ENCODE measurements at regions not wholly inside any gene's neighbourhood (a gene's known extent, or its start where the extent isn't known, plus 50 kb on each side); places are given as distances from the start of the nearest gene placed in this dataset.

- no peak for DNase-seq (ENCODE audit: low read depth, low spot score)
Observed at GRCh38 chr2:16828044-16828827, 162.6 kb upstream of the CYRIA start.

GRCh38 chr2:16824472-16824871 is 158.8 kb upstream of the CYRIA start:
- DNase-seq (ENCODE audit: low read depth, low spot score), result no peak

- no peak for DNase-seq (ENCODE audit: low read depth, low spot score)
Observed at GRCh38 chr2:16821692-16822091, 156.1 kb upstream of the CYRIA start.

- no peak for DNase-seq (ENCODE audit: low read depth, low spot score)
Observed at GRCh38 chr2:16818203-16818556, 152.5 kb upstream of the CYRIA start.

DNA sequence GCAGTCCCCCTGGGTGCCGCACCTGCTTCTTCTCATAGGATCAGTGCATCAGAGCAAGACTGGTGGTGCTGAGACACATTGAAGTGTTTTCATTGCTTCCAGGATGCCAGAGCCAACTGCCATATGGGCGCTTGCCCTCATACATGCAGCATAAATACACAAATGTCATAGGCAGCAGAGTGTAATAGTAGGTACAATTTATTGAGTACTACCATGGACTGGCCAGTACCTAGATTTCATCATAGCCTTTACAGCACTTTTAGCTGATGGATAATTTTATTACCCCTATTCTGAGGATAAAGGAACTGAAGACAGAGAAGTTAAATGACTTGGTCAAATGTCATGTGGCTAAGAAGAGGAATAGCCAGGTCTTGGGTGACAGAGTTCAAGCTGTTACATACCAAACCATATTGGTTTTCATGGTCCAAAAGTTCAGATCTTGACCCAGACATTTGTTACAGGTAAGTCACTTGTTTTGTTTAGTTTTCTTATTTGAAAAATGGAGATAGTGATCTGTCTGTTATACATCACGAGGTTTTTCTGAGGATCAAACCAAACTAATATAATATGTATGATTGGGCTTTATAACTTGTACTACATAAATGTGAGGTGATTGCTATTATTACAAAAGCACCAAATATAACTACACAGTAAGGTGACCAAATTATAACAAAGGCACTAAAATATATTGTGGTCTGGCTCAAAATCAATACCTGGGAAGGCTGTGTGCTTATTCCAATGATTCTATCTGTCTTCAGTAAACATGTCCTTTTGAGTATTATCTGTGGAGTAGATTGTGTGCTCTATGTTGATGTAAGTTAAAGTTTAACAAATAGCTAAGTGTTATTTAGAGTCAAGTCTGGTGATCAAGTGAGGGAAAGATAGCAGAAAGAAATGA is 151.9 kb upstream of the CYRIA start:
- no peak for DNase-seq (ENCODE audit: low read depth, low spot score)

DNA sequence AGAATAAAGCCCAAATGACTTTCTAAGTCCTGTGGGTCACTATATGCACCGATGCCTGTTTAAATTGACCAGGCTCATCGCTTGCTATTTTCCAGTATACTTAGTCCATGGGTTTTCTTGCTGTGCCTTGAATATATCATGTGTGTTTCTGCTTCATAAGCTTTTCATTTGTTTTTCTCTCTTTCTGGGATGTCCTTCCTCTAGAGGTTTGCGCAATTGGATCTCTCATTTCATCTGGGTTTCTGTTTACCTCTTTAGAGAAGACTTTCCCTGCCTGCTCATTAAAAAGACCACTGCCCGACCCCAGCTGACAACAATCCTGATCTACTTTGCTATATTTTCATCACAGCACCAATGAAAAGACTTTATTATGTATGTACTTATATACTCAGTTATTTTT is 150.9 kb upstream of the CYRIA start:
- DNase-seq (ENCODE audit: low read depth, low spot score), result no peak

DNA sequence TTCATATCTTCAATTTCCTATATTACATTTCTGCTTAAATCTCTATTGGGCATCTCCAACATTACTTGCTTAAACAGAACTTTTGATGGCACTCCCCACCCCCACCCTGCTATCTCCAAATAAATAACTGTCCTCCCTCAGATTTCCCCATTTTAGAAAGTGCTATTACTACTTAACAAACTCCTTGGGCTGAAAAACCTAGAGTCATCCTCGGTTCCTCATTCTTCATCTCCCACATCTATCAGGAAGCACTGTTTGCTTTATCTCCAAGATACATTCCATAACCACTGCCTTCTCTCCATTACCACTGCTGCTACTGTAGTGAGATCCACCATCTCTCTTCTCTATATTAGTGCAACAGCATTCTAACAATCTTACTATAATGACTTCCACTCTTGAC is 150.4 kb upstream of the CYRIA start:
- DNase-seq (ENCODE audit: low read depth, low spot score), result no peak

DNA sequence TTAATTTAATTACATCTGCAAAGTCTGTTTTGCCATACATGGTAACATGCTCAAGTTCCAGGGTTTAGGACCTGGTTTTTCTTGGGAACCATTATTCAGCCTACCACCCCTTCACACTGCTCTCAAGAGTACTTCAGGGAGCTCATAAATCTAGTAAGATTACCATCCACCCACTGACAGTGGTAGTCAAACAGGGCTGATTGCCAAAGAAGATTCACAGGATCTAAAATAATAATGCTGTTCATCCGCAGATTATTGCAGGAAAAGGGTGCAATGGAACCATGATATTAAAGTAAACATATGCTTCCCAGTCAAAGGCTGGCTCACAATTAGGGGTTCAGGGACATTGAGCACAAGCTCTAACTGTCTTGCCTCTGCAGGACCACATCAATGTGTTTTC is 148.0 kb upstream of the CYRIA start:
- no peak for DNase-seq (ENCODE audit: low read depth, low spot score)

GRCh38 chr2:16798472-16798871 is 132.8 kb upstream of the CYRIA start:
- no peak for DNase-seq (ENCODE audit: low read depth, low spot score)

DNA sequence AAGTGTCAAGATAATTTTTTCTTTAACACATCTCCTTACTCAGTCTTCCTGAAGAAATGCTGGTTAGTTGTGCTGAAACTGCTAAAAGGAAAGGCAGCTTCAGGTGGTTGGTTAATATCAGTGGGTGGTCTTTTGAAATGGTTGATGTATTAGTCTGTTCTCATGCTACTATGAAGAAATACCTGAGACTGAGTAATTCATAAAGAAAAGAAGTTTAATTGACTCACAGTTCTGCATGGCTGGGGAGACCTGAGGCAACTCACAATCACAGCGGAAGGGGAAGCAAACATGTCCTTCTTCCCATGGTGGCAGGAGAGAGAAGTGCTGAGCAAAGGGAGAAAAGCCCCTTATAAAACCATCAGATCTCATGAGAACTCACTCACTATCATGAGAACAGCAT is 125.9 kb upstream of the CYRIA start:
- no peak for DNase-seq (ENCODE audit: low read depth, low spot score)

DNA sequence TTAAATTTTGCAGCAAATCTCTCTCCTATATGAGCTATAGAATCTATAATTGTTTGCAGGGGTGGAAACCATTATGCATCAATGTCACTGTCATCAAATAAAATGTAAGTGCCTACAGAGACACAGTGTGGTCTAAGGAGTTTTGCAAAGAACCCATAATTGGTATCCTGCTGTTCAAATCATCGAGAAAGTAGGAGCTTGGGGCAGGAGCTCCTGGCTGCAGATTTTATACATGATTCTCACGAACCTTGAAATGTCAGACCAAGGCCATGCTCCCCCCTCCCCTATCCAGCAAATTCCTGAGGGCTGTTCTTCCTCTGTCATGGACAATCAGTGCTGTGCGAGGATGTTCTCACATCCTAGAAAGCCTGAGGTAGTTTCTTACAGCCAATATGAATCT is 119.5 kb upstream of the CYRIA start:
- no peak for DNase-seq (ENCODE audit: low read depth, low spot score)

- no peak for DNase-seq (ENCODE audit: low read depth, low spot score)
Observed at GRCh38 chr2:16784652-16785051, 119.0 kb upstream of the CYRIA start.

DNA sequence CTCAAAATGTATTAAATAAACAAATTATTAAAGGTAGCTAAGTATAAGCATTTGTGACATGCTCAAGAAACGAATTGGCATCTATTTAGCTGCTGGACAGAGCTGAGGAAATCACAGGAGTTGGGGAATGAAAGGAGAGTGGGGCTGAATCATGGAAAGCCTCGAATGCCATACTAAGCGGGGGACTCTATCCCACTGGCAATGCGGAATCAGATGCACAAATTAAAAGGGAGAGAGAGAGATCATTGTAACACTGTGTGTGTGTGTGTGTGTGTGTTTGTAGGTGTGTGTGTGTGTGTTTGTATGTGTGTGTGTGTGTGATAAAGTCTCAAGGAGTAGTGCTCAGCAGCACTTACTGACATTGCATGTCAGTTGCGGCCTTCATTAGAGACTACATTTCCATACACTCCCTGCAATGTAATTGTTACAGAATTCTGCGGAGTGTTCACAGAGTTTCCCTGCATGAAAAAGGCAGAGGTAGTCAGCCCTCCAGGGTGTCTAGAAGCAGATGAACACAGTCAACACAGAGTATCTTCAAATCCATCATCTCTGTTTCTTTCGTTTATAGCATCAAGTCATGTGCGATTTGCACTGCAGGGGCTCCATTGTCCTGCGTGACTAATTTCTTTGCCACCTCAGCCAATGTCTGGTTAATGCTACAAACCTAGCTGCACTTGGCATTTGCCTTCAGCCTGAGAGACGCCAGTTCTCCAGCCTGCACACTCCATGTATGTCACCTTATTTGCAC is 111.7 kb upstream of the CYRIA start:
- no peak for DNase-seq (ENCODE audit: low read depth, low spot score)

DNA sequence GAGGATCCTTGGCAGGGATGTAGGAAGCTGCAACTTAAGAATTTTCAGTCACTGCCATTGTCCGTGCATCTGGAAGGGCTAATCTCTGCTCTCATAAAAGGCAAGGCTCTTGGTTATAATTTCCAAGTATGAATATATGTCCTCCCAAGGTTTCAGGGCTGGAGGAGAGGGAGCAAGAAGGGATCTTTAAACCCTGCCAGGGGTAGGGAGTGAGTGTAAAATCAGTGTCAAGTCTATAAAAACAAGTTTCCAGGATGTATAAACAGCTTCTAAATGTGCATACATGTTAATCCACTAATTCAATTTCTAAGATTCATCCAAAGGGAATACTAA is 110.2 kb upstream of the CYRIA start:
- DNase-seq (ENCODE audit: low read depth, low spot score), result no peak

- no peak for DNase-seq (ENCODE audit: low read depth, low spot score)
Observed at GRCh38 chr2:16774980-16775898, 109.6 kb upstream of the CYRIA start.

- no peak for DNase-seq (ENCODE audit: low read depth, low spot score)
Observed at GRCh38 chr2:16774091-16774490, 108.5 kb upstream of the CYRIA start.

GRCh38 chr2:16773080-16773713 is 107.6 kb upstream of the CYRIA start:
- no peak for DNase-seq (ENCODE audit: low read depth, low spot score)

DNA sequence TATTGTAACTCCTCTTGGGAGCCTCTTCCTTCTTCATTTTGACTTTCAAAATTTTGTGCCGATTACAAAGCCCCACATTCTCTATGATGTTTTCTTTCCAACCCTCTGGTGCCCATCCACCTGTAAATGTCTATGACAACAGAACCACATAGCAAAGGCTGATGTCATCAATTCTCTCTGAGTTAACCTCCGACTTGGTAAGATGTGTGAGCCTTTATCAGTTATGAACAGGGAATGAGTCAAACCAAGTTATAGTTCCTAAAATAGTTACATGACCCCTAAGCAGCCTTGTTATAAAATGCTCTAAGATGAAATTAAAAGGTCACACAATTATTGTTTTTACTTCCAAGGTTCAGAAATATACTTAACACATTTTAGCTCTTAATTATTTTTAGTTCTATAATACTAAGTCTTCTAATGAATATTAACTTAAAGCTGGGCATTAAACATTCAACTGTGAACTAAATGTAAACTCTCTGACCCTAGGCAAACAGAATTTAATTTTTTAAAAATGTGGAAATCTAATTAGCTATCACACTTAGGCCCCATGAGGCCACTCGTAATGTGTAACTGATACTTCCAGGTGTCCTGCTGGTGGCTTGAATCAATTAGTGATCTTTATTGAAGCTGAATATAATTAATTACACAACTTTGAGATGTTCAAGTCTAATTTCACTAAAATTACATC is 102.3 kb upstream of the CYRIA start:
- no peak for DNase-seq (ENCODE audit: low read depth, low spot score)

DNA sequence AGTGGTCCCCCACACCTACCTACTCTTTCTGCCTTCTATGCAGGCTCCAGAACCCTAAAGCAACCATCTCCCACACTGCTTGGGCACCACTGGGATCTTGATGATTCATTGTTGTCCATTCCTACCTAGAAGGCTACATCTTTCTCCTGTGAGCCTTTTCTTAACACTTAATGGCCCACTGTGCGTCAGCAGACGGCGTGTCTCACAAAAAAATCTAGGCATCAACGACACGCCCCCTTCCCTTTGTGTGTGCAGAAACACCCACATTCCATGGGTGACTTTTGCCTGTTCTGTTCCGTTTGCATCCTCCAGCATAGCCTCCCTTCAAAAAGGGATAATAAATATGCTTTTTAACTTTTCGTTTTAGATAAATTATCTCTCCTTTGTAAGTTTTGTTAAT is 99.7 kb upstream of the CYRIA start:
- no peak for DNase-seq (ENCODE audit: low read depth, low spot score)

- DNase-seq (ENCODE audit: low read depth, low spot score), result no peak
Observed at GRCh38 chr2:16764487-16764886, 98.9 kb upstream of the CYRIA start.

Data from activated CD4-positive, CD25-positive, alpha-beta regulatory T cell treated with anti-CD3 and anti-CD28 coated beads, Interleukin-2, amount 50 U/mL, for 16 hours (primary cell).